ENCODE measurements at regions not wholly inside any gene's neighbourhood (a gene's known extent, or its start where the extent isn't known, plus 50 kb on each side); places are given as distances from the start of the nearest gene placed in this dataset.

GRCh38 chr7:46745707-46746090 lies 824.6 kb upstream of the IGFBP3 start:
- ATAC-seq (ENCODE audit: low read depth in 2 of 2), result no peak
- Histone ChIP-seq H3K27ac (ENCODE audit: insufficient read depth, low read length, poor library complexity, severe bottlenecking) (no peak overlapping the region), H3K36me3 (ENCODE audit: control insufficient read depth, insufficient read depth, low read length) (no peaks in the 10 kb centered on the region), H3K27me3 (ENCODE audit: control insufficient read depth, insufficient read depth, low read length) (no peaks in the 10 kb centered on the region), H3K4me3 (ENCODE audit: low read depth, low read length) (no peak overlapping the region), H3K9me3 (ENCODE audit: control insufficient read depth in 2 of 2, low read length in 2 of 2) (no peaks in the 10 kb centered on the region), H3K4me1 (ENCODE audit: control insufficient read depth, insufficient read depth, low read length, poor library complexity, severe bottlenecking) (no peaks in the 10 kb centered on the region)
- no peak for DNase-seq
- no peaks in the 10 kb centered on the region for H3K36me3 Mint-ChIP-seq
- H3K9me3 Mint-ChIP-seq, result peaks cover 0 to 13% (median 8%) of the 10 kb centered on the region in 7 donors
- no peak overlapping the region for H3K4me3 Mint-ChIP-seq
- no peaks in the 10 kb centered on the region for H3K4me1 Mint-ChIP-seq
- no peaks in the 10 kb centered on the region for H3K27me3 Mint-ChIP-seq
- no peak overlapping the region for H3K27ac Mint-ChIP-seq

- H3K9me3 ChIP-seq (ENCODE audit: control insufficient read depth in 2 of 2, low read length in 2 of 2), result no peaks in the 10 kb centered on the region
- H3K9me3 Mint-ChIP-seq, result peaks cover 0 to 12% (median 8%) of the 10 kb centered on the region in 7 donors
- H3K36me3 ChIP-seq (ENCODE audit: control insufficient read depth, insufficient read depth, low read length), result no peaks in the 10 kb centered on the region
- no peaks in the 10 kb centered on the region for H3K27me3 Mint-ChIP-seq
- DNase-seq (no peak), ATAC-seq (ENCODE audit: low read depth in 2 of 2) (no peak)
- H3K27me3 ChIP-seq (ENCODE audit: control insufficient read depth, insufficient read depth, low read length), result no peaks in the 10 kb centered on the region
- no peaks in the 10 kb centered on the region for H3K4me1 Mint-ChIP-seq
- no peak overlapping the region for H3K4me3 Mint-ChIP-seq
- H3K27ac ChIP-seq (ENCODE audit: insufficient read depth, low read length, poor library complexity, severe bottlenecking), result no peak overlapping the region
- H3K36me3 Mint-ChIP-seq, result no peaks in the 10 kb centered on the region
- H3K27ac Mint-ChIP-seq, result no peak overlapping the region
- H3K4me3 ChIP-seq (ENCODE audit: low read depth, low read length), result no peak overlapping the region
- no peaks in the 10 kb centered on the region for H3K4me1 ChIP-seq (ENCODE audit: control insufficient read depth, insufficient read depth, low read length, poor library complexity, severe bottlenecking)
Observed at GRCh38 chr7:46744957-46745706, 824.1 kb upstream of the IGFBP3 start.

- no peaks in the 10 kb centered on the region for H3K27me3 Mint-ChIP-seq
- H3K9me3 ChIP-seq (ENCODE audit: control insufficient read depth in 2 of 2, low read length in 2 of 2), result no peaks in the 10 kb centered on the region
- H3K9me3 Mint-ChIP-seq, result peaks cover 0 to 12% (median 6%) of the 10 kb centered on the region in 7 donors
- no peak overlapping the region for H3K4me3 Mint-ChIP-seq
- H3K27ac ChIP-seq (ENCODE audit: insufficient read depth, low read length, poor library complexity, severe bottlenecking), result no peak overlapping the region
- H3K36me3 Mint-ChIP-seq, result no peaks in the 10 kb centered on the region
- H3K4me3 ChIP-seq (ENCODE audit: low read depth, low read length), result no peak overlapping the region
- no peak overlapping the region for H3K27ac Mint-ChIP-seq
- no peaks in the 10 kb centered on the region for H3K27me3 ChIP-seq (ENCODE audit: control insufficient read depth, insufficient read depth, low read length)
- ATAC-seq (ENCODE audit: low read depth in 2 of 2), result no peak
- H3K4me1 ChIP-seq (ENCODE audit: control insufficient read depth, insufficient read depth, low read length, poor library complexity, severe bottlenecking), result no peaks in the 10 kb centered on the region
- no peaks in the 10 kb centered on the region for H3K36me3 ChIP-seq (ENCODE audit: control insufficient read depth, insufficient read depth, low read length)
- no peaks in the 10 kb centered on the region for H3K4me1 Mint-ChIP-seq
- DNase-seq, result no peak
Observed at GRCh38 chr7:46742601-46743000, 821.5 kb upstream of the IGFBP3 start.

- H3K9me3 ChIP-seq (ENCODE audit: control insufficient read depth in 2 of 2, low read length in 2 of 2), result no peaks in the 10 kb centered on the region
- H3K27ac Mint-ChIP-seq, result no peak overlapping the region
- H3K9me3 Mint-ChIP-seq, result peaks cover 0 to 11% (median 6%) of the 10 kb centered on the region in 7 donors
- no peak overlapping the region for H3K4me3 Mint-ChIP-seq
- no peaks in the 10 kb centered on the region for H3K4me1 ChIP-seq (ENCODE audit: control insufficient read depth, insufficient read depth, low read length, poor library complexity, severe bottlenecking)
- H3K36me3 Mint-ChIP-seq, result no peaks in the 10 kb centered on the region
- H3K27me3 Mint-ChIP-seq, result no peaks in the 10 kb centered on the region
- no peaks in the 10 kb centered on the region for H3K4me1 Mint-ChIP-seq
- H3K36me3 ChIP-seq (ENCODE audit: control insufficient read depth, insufficient read depth, low read length), result no peaks in the 10 kb centered on the region
- H3K27me3 ChIP-seq (ENCODE audit: control insufficient read depth, insufficient read depth, low read length), result no peaks in the 10 kb centered on the region
- ATAC-seq (ENCODE audit: low read depth in 2 of 2) (no peak), DNase-seq (no peak)
- no peak overlapping the region for H3K27ac ChIP-seq (ENCODE audit: insufficient read depth, low read length, poor library complexity, severe bottlenecking)
- H3K4me3 ChIP-seq (ENCODE audit: low read depth, low read length), result no peak overlapping the region
Observed at GRCh38 chr7:46741938-46742540, 821.0 kb upstream of the IGFBP3 start.

GRCh38 chr7:46741181-46741580 lies 820.1 kb upstream of the IGFBP3 start:
- no peaks in the 10 kb centered on the region for H3K36me3 Mint-ChIP-seq
- Histone ChIP-seq H3K27ac (ENCODE audit: insufficient read depth, low read length, poor library complexity, severe bottlenecking) (no peak overlapping the region), H3K4me1 (ENCODE audit: control insufficient read depth, insufficient read depth, low read length, poor library complexity, severe bottlenecking) (no peaks in the 10 kb centered on the region), H3K9me3 (ENCODE audit: control insufficient read depth in 2 of 2, low read length in 2 of 2) (no peaks in the 10 kb centered on the region), H3K36me3 (ENCODE audit: control insufficient read depth, insufficient read depth, low read length) (no peaks in the 10 kb centered on the region), H3K4me3 (ENCODE audit: low read depth, low read length) (no peak overlapping the region), H3K27me3 (ENCODE audit: control insufficient read depth, insufficient read depth, low read length) (no peaks in the 10 kb centered on the region)
- no peak overlapping the region for H3K4me3 Mint-ChIP-seq
- DNase-seq (no peak), ATAC-seq (ENCODE audit: low read depth in 2 of 2) (no peak)
- peaks cover 0 to 7% (median 4%) of the 10 kb centered on the region in 7 donors for H3K9me3 Mint-ChIP-seq
- H3K27me3 Mint-ChIP-seq, result no peaks in the 10 kb centered on the region
- H3K27ac Mint-ChIP-seq, result no peak overlapping the region
- no peaks in the 10 kb centered on the region for H3K4me1 Mint-ChIP-seq

GRCh38 chr7:46739518-46740234 lies 818.6 kb upstream of the IGFBP3 start:
- H3K27ac Mint-ChIP-seq, result no peak overlapping the region
- no peak overlapping the region for H3K4me3 ChIP-seq (ENCODE audit: low read depth, low read length)
- no peak overlapping the region for H3K4me3 Mint-ChIP-seq
- no peak for DNase-seq
- no peaks in the 10 kb centered on the region for H3K4me1 Mint-ChIP-seq
- no peaks in the 10 kb centered on the region for H3K9me3 ChIP-seq (ENCODE audit: control insufficient read depth in 2 of 2, low read length in 2 of 2)
- no peaks in the 10 kb centered on the region for H3K36me3 ChIP-seq (ENCODE audit: control insufficient read depth, insufficient read depth, low read length)
- ATAC-seq (ENCODE audit: low read depth in 2 of 2), result no peak
- H3K27me3 Mint-ChIP-seq, result no peaks in the 10 kb centered on the region
- H3K4me1 ChIP-seq (ENCODE audit: control insufficient read depth, insufficient read depth, low read length, poor library complexity, severe bottlenecking), result no peaks in the 10 kb centered on the region
- H3K36me3 Mint-ChIP-seq, result no peaks in the 10 kb centered on the region
- H3K9me3 Mint-ChIP-seq, result peaks cover 0 to 8% (median 6%) of the 10 kb centered on the region in 7 donors
- no peaks in the 10 kb centered on the region for H3K27me3 ChIP-seq (ENCODE audit: control insufficient read depth, insufficient read depth, low read length)
- no peak overlapping the region for H3K27ac ChIP-seq (ENCODE audit: insufficient read depth, low read length, poor library complexity, severe bottlenecking)

- H3K9me3 ChIP-seq (ENCODE audit: control insufficient read depth in 2 of 2, low read length in 2 of 2), result no peaks in the 10 kb centered on the region
- H3K36me3 Mint-ChIP-seq, result no peaks in the 10 kb centered on the region
- peaks cover 0 to 10% (median 7%) of the 10 kb centered on the region in 7 donors for H3K9me3 Mint-ChIP-seq
- H3K4me3 Mint-ChIP-seq, result no peak overlapping the region
- no peaks in the 10 kb centered on the region for H3K27me3 Mint-ChIP-seq
- H3K4me1 ChIP-seq (ENCODE audit: control insufficient read depth, insufficient read depth, low read length, poor library complexity, severe bottlenecking), result no peaks in the 10 kb centered on the region
- H3K4me3 ChIP-seq (ENCODE audit: low read depth, low read length), result no peak overlapping the region
- no peaks in the 10 kb centered on the region for H3K27me3 ChIP-seq (ENCODE audit: control insufficient read depth, insufficient read depth, low read length)
- DNase-seq (no peak), ATAC-seq (ENCODE audit: low read depth in 2 of 2) (no peak)
- no peaks in the 10 kb centered on the region for H3K4me1 Mint-ChIP-seq
- no peak overlapping the region for H3K27ac ChIP-seq (ENCODE audit: insufficient read depth, low read length, poor library complexity, severe bottlenecking)
- H3K27ac Mint-ChIP-seq, result no peak overlapping the region
- no peaks in the 10 kb centered on the region for H3K36me3 ChIP-seq (ENCODE audit: control insufficient read depth, insufficient read depth, low read length)
Observed at GRCh38 chr7:46738796-46739195, 817.7 kb upstream of the IGFBP3 start.
